Transverse colon (tissue), 4 donors: ENCODE measurements at regions not wholly inside any gene's neighbourhood (a gene's known extent, or its start where the extent isn't known, plus 50 kb on each side); places are given as distances from the start of the nearest gene placed in this dataset.

Experiments
- DNase-seq: peaks from one replicate; pipeline ENCODE4 v3.0.0-alpha.2; 2019
- H3K27ac ChIP-seq, 4 donors: fragments of 200-600 bp; sonication (generic); 2 replicates each; pipeline ENCODE4 v1.5.1; 2016 to 2018; ENCODE audit warnings: inconsistent platforms in 4 of 4
- H3K27me3 ChIP-seq: fragments of 200-600 bp; sonication (generic); 2 replicates; pipeline ENCODE4 v1.5.1; 2017; ENCODE audit warnings: inconsistent platforms
- H3K36me3 ChIP-seq, 4 donors: fragments of 200-600 bp; sonication (generic); 2 replicates each; pipeline ENCODE4 v1.5.1; 2017 to 2019; ENCODE audit warnings: inconsistent platforms in 4 of 4
- H3K4me1 ChIP-seq, 4 donors: fragments of 200-600 bp; sonication (generic); 2 replicates each; pipeline ENCODE4 v1.5.1; 2017 to 2020; ENCODE audit warnings: inconsistent platforms in 4 of 4
- H3K4me3 ChIP-seq, 4 donors: fragments of 200-600 bp; sonication (generic); 1 replicate in 1 of 4; 2 replicates in 3 of 4; pipeline versions ENCODE4 v1.5.1 to v1.6.1; 2017 to 2019; ENCODE audit warnings: inconsistent platforms in 4 of 4
- H3K9me3 ChIP-seq, 2 donors: fragments of 200-600 bp; sonication (generic); 2 replicates each; pipeline ENCODE4 v1.5.1; 2017 to 2019; ENCODE audit warnings: inconsistent platforms in 2 of 2
- CTCF ChIP-seq, 5 experiments: fragments of 200-600 bp in 3 of 5; fragments of 450-650 bp in 2 of 5; sonication (generic) in 3 of 5; IDR thresholded peaks; 1 replicate in 2 of 5; 2 replicates in 3 of 5; pipeline ENCODE4 v1.5.1; 2016 to 2017; ENCODE audit warnings: antibody characterized with exemption in 5 of 5, inconsistent platforms in 3 of 5, mild to moderate bottlenecking in 2 of 5, moderate library complexity in 1 of 5
- EP300 ChIP-seq: sonication (generic); formaldehyde crosslinking; IDR thresholded peaks from one replicate; pipeline ENCODE4 v1.6.1; 2017; ENCODE audit warnings: antibody characterized with exemption, low read depth
- POLR2A ChIP-seq: fragments of 450-650 bp; IDR thresholded peaks from one replicate; pipeline ENCODE4 v1.6.1; 2016; ENCODE audit warnings: antibody characterized with exemption, mild to moderate bottlenecking, moderate library complexity
- POLR2AphosphoS5 ChIP-seq, 3 donors: sonication (generic); formaldehyde crosslinking; IDR thresholded peaks; one replicate each; pipeline ENCODE4 v1.6.1; 2016; ENCODE audit warnings: antibody characterized with exemption in 3 of 3
- WGBS, 2 donors: methylation state at CpG; one replicate each; pipeline ENCODE4 v1.1.5; 2018; ENCODE audit warnings: low coverage in 1 of 2; 5-methylcytosine and 5-hydroxymethylcytosine counted together
- in situ Hi-C, 4 donors: fragments of 200-750 bp; cut with MboI; loops; one replicate each; pipeline versions ENCODE4 v1.15.0 to v1.15.1; 2017; ENCODE audit warnings: low sequenced_read_pairs in 3 of 4, low pct_ligation_motif_present in 1 of 4, low pct_unique_long_range_greater_than_20kb in 1 of 4
- intact Hi-C: fragments of 100-400 bp; cut with DNase I; formaldehyde crosslinking; loops from one replicate; pipeline ENCODE4 v1.15.1; 2023; ENCODE audit warnings: low total_unique reads

- DNase-seq, result no peak
- H3K27me3 ChIP-seq, result no peaks in the 10 kb centered on the region
- H3K4me1 ChIP-seq, result no peaks in the 10 kb centered on the region
- TF ChIP-seq POLR2A, result no peak
- no peak for TF ChIP-seq CTCF (IDR thresholded peaks at IDR 0.05)
- TF ChIP-seq POLR2AphosphoS5 (IDR thresholded peaks at IDR 0.05), result no peak
- TF ChIP-seq EP300, result no peak
- 74 to 76% methylated on average over 4 to 5 of the region's 5 CpGs for WGBS, 2 donors
- no peak overlapping the region for H3K27ac ChIP-seq
- peaks cover 22 to 27% of the 10 kb centered on the region in 2 donors for H3K9me3 ChIP-seq
- in situ Hi-C loops (no loop called here), intact Hi-C loops (no loop called here)
- H3K4me3 ChIP-seq, result no peak overlapping the region
- H3K36me3 ChIP-seq, result no peaks in the 10 kb centered on the region
Observed at GRCh38 chr4:43471950-43472349, 579.4 kb downstream of the GRXCR1 start.

GRCh38 chr4:43481526-43481925, 589.0 kb downstream of the GRXCR1 start:
- intact Hi-C loops, result no loop called here
- Histone ChIP-seq H3K27ac (no peak overlapping the region), H3K4me3 (no peak overlapping the region), H3K9me3 (peaks cover 9 to 18% of the 10 kb centered on the region in 2 donors), H3K36me3 (no peaks in the 10 kb centered on the region), H3K27me3 (no peaks in the 10 kb centered on the region), H3K4me1 (no peaks in the 10 kb centered on the region)
- WGBS, 2 donors, result 62% methylated on average over 1 of the region's 1 CpG; no CpG with 5 or more reads in 1 of the 2 donors
- no peak for DNase-seq
- TF ChIP-seq POLR2A (no peak), CTCF (IDR thresholded peaks at IDR 0.05) (no peak), EP300 (no peak), POLR2AphosphoS5 (IDR thresholded peaks at IDR 0.05) (no peak)
- in situ Hi-C loops, result no loop called here

GRCh38 chr4:43485196-43485595, 592.7 kb downstream of the GRXCR1 start:
- Histone ChIP-seq H3K9me3 (peaks cover 0 to 20% of the 10 kb centered on the region in 2 donors), H3K4me1 (no peaks in the 10 kb centered on the region), H3K36me3 (no peaks in the 10 kb centered on the region), H3K4me3 (no peak overlapping the region), H3K27ac (no peak overlapping the region), H3K27me3 (no peaks in the 10 kb centered on the region)
- intact Hi-C loops, result no loop called here
- DNase-seq, result no peak
- in situ Hi-C loops, result no loop called here
- WGBS, 2 donors, result 45 to 57% methylated on average over 4 of the region's 4 CpGs
- TF ChIP-seq CTCF (IDR thresholded peaks at IDR 0.05), result no peak

GRCh38 chr4:43496188-43496587, 603.7 kb downstream of the GRXCR1 start:
- DNase-seq, result no peak
- TF ChIP-seq CTCF (IDR thresholded peaks at IDR 0.05), result no peak
- Histone ChIP-seq H3K27ac (no peak overlapping the region), H3K4me1 (no peaks in the 10 kb centered on the region), H3K36me3 (no peaks in the 10 kb centered on the region), H3K27me3 (no peaks in the 10 kb centered on the region), H3K4me3 (no peak overlapping the region), H3K9me3 (peaks cover 0 to 4% of the 10 kb centered on the region in 2 donors)
- in situ Hi-C loops, result no loop called here
- intact Hi-C loops, result no loop called here
